Endodermal cell (in vitro differentiated cells): ENCODE measurements at regions not wholly inside any gene's neighbourhood (a gene's known extent, or its start where the extent isn't known, plus 50 kb on each side); places are given as distances from the start of the nearest gene placed in this dataset.

Experiments
- DNase-seq: peaks from one replicate; pipeline ENCODE4 v3.0.0-alpha.2; 2017
- H3K27ac ChIP-seq: 2 replicates; pipeline ENCODE4 v1.5.1; 2013; ENCODE audit warnings: mild to moderate bottlenecking, low read depth, low read length, moderate library complexity
- H3K27me3 ChIP-seq: 2 replicates; pipeline ENCODE4 v1.6.1; 2013; ENCODE audit warnings: mild to moderate bottlenecking, low read length, moderate library complexity; ENCODE audit not compliant: insufficient read depth, control insufficient read depth, poor library complexity, severe bottlenecking
- H3K36me3 ChIP-seq: 2 replicates; pipeline ENCODE4 v1.7.0; 2013; ENCODE audit warnings: mild to moderate bottlenecking, low read length, moderate library complexity; ENCODE audit not compliant: control insufficient read depth, insufficient read depth
- H3K4me1 ChIP-seq: one replicate; pipeline ENCODE4 v1.7.0; 2013; ENCODE audit warnings: low read length; ENCODE audit not compliant: control insufficient read depth, insufficient read depth
- H3K4me3 ChIP-seq: 2 replicates; pipeline ENCODE4 v1.5.1; 2013; ENCODE audit warnings: mild to moderate bottlenecking, low read length, moderate library complexity
- H3K9ac ChIP-seq: 2 replicates; pipeline ENCODE4 v1.6.1; 2013; ENCODE audit warnings: mild to moderate bottlenecking, low read length, moderate library complexity; ENCODE audit not compliant: poor library complexity, severe bottlenecking; ENCODE audit errors: extremely low read depth
- H3K9me3 ChIP-seq: 2 replicates; pipeline ENCODE4 v1.6.1; 2013; ENCODE audit warnings: mild to moderate bottlenecking, low read length, moderate library complexity; ENCODE audit not compliant: control insufficient read depth
- H3K27ac Mint-ChIP-seq: 2 replicates; pipeline ENCODE4 v1.8.0; 2020; ENCODE audit warnings: mixed read lengths
- H3K27me3 Mint-ChIP-seq: 2 replicates; pipeline ENCODE4 v1.8.0; 2021; ENCODE audit warnings: mild to moderate bottlenecking, mixed read lengths; ENCODE audit not compliant: insufficient read depth
- H3K36me3 Mint-ChIP-seq: 2 replicates; pipeline ENCODE4 v1.8.0; 2020; ENCODE audit warnings: low read depth, mixed read lengths
- H3K4me1 Mint-ChIP-seq: 2 replicates; pipeline ENCODE4 v1.8.0; 2020; ENCODE audit warnings: mixed read lengths
- H3K4me3 Mint-ChIP-seq: 2 replicates; pipeline ENCODE4 v1.8.0; 2020; ENCODE audit warnings: mild to moderate bottlenecking, moderate library complexity, mixed read lengths
- H3K9me3 Mint-ChIP-seq: 2 replicates; pipeline ENCODE4 v1.8.0; 2020; ENCODE audit warnings: mild to moderate bottlenecking, mixed read lengths
- WGBS, 2 experiments: methylation state at CpG; one replicate each; pipeline versions ENCODE4 v1.1.5 to v1.1.7; 2013; ENCODE audit warnings: missing lambda C conversion rate in 2 of 2, mixed read lengths in 1 of 2; ENCODE audit not compliant: insufficient coverage in 1 of 2, insufficient read length in 1 of 2; 5-methylcytosine and 5-hydroxymethylcytosine counted together
- TF ChIP-seq, protein P1 (sequence below): fragments of 200-600 bp; sonication (generic); conservative IDR thresholded peaks from 2 replicates; pipeline ENCODE4 v1.5.0; 2021; ENCODE audit warnings: antibody characterized with exemption, mild to moderate bottlenecking

DNA sequence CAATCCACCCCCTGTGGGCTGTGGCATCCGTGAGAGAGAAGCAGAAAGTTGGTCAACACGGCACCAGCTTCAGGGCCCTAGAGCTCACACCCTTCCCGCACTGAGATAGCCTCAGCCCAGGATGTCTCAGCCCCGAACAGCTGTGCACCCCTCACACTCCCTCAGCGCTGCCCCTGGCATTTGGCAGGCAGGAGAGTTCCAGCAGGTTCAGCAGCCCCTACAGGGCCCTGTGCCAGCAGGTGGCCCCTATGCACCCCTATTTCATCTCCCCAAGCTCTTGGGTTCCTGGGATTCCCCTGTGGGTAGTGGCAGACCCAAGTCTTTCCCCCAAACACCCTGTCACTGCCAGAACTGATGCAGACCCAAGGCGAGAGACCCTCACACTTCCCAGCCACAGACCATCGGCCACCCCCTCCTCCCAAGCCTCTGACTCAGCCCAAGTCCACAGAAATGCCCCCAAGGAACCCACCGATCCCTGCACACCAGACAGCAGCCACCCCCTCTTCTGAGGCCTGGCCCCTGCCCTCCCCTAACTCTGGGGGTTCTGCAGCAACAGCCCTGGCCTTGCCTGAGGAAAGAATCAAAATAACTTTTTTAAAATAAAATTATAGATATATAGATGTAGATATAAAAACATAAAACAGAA, 183.6 kb downstream of the IGLL1 start:
- Histone ChIP-seq H3K9ac (no peak overlapping the region), H3K36me3 (no peaks in the 10 kb centered on the region), H3K4me3 (no peak overlapping the region), H3K9me3 (no peaks in the 10 kb centered on the region), H3K27ac (no peak overlapping the region), H3K27me3 (no peaks in the 10 kb centered on the region), H3K4me1 (no peaks in the 10 kb centered on the region)
- TF ChIP-seq, protein P1, sequence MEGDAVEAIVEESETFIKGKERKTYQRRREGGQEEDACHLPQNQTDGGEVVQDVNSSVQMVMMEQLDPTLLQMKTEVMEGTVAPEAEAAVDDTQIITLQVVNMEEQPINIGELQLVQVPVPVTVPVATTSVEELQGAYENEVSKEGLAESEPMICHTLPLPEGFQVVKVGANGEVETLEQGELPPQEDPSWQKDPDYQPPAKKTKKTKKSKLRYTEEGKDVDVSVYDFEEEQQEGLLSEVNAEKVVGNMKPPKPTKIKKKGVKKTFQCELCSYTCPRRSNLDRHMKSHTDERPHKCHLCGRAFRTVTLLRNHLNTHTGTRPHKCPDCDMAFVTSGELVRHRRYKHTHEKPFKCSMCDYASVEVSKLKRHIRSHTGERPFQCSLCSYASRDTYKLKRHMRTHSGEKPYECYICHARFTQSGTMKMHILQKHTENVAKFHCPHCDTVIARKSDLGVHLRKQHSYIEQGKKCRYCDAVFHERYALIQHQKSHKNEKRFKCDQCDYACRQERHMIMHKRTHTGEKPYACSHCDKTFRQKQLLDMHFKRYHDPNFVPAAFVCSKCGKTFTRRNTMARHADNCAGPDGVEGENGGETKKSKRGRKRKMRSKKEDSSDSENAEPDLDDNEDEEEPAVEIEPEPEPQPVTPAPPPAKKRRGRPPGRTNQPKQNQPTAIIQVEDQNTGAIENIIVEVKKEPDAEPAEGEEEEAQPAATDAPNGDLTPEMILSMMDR: no peak
- 86 to 93% methylated on average over 5 to 8 of the region's 8 CpGs for WGBS, 2 experiments
- Mint-ChIP-seq H3K9me3 (no peaks in the 10 kb centered on the region), H3K4me1 (no peaks in the 10 kb centered on the region), H3K27ac (no peak overlapping the region), H3K27me3 (peaks cover 1% of the 10 kb centered on the region), H3K4me3 (no peak overlapping the region), H3K36me3 (no peaks in the 10 kb centered on the region)
- no peak for DNase-seq

DNA sequence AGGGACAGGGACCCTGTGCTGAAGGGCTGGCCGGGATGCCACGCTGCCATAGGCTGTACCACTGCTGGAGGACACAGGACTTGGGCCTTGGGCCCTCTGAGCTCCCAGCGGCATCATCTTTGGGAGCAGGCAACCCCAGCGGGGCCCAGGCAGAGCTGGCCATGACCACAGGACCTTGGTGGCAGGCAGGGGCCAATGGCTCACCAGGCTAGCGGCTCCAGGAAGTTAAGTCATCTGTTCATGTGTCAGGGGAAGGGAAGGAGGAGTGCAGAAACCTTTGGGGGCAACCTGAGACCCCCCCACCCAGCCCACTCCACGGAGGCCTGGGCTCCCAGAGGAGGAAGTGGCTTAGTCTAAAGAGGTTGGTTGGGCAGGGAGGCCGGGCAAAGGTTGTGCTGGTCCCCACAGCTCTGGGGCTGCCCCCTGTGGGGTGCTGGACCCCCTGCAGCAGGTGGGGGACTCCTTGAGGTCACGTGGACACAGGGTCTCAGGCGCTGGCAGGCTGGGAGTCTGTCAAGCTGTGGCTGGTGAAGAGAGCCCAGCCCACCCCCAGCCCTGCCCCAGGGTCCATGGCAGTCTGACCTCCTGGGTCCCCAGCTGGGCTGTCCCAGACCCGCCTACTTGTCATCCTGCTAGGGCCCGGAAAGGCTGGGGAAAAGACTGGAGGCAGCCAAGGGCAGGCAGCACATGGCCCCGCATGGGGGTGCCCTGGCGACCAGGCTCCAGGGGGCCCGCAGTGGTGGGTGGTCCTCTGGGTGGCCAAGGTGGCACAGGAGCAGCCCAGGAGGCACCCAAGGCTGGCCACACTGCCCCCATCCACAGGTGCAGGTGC, 184.3 kb downstream of the IGLL1 start:
- 90 to 93% methylated on average over 3 to 14 of the region's 14 CpGs for WGBS, 2 experiments
- no peak overlapping the region for H3K9ac ChIP-seq
- TF ChIP-seq, protein P1: no peak

DNA sequence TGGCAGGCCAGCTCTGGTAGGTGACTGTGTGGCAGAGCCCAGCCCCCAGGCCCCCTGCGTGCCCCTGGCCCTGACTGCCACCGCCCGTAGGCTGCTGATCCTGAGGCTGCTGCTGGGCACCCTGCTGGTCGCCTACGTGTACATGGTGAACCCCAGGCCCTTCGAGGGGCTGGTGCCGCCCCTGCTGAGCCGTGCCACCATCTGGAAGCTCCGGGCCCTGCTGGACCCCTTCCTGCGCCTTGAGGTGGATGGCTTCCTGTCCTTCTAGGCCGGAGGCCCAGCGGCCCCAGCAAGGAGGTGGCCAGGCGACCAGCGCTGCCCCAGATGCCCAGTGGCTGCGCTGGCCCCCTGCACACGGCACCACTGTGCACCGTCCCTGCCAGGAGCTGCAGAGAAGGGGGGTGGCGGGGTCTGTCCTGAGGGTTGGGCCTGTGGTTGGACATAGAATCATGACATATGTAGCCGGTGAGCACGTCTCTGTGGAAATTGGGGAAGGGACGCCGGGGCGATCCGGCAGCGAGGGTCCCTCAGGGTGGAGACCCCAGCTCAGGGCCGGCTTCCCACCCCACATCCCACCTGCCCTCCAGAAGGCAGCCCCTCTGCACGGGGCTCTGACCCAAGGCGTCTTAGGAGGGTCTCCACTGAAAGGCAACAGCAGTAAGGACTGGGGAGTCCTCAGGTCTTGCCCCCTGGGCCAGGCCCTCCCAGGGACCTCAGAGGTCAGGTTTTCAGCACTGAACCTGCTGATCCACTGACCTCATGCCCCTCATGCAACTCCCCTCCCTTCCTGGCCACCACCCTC, 185.4 kb downstream of the IGLL1 start:
- peak; percentile 39 for DNase-seq
- 92 to 93% methylated on average over 7 to 28 of the region's 28 CpGs for WGBS, 2 experiments

More for the DNA sequence above, 184.3 kb downstream of the IGLL1 start:
- H3K27me3 ChIP-seq: no peaks in the 10 kb centered on the region
- H3K9me3 Mint-ChIP-seq: no peaks in the 10 kb centered on the region
- no peak overlapping the region for H3K4me3 Mint-ChIP-seq
- no peaks in the 10 kb centered on the region for H3K4me1 Mint-ChIP-seq
- peaks cover 2% of the 10 kb centered on the region for H3K27me3 Mint-ChIP-seq
- no peaks in the 10 kb centered on the region for H3K9me3 ChIP-seq
- H3K4me1 ChIP-seq: no peaks in the 10 kb centered on the region
- H3K36me3 Mint-ChIP-seq: no peaks in the 10 kb centered on the region
- no peaks in the 10 kb centered on the region for H3K36me3 ChIP-seq
- H3K27ac Mint-ChIP-seq: no peak overlapping the region
- no peak for DNase-seq
- no peak overlapping the region for H3K27ac ChIP-seq
- no peak overlapping the region for H3K4me3 ChIP-seq

More for the DNA sequence above, 185.4 kb downstream of the IGLL1 start:
- Histone ChIP-seq H3K27me3 (no peaks in the 10 kb centered on the region), H3K4me1 (no peaks in the 10 kb centered on the region), H3K9me3 (no peaks in the 10 kb centered on the region), H3K36me3 (no peaks in the 10 kb centered on the region), H3K9ac (no peak overlapping the region), H3K27ac (no peak overlapping the region), H3K4me3 (no peak overlapping the region)
- Mint-ChIP-seq H3K9me3 (no peaks in the 10 kb centered on the region), H3K4me1 (no peaks in the 10 kb centered on the region), H3K27me3 (peaks cover 2% of the 10 kb centered on the region), H3K4me3 (no peak overlapping the region), H3K36me3 (no peaks in the 10 kb centered on the region), H3K27ac (no peak overlapping the region)
- TF ChIP-seq, protein P1: no peak
